OCI-LY7 (cell line): ENCODE measurements at regions not wholly inside any gene's neighbourhood (a gene's known extent, or its start where the extent isn't known, plus 50 kb on each side); places are given as distances from the start of the nearest gene placed in this dataset.
"Not testable (repeated sequence)": the region's sequence is repeated elsewhere in the genome, so short reads cannot be mapped to it uniquely, and the experiment has no call there.

Experiments
- BruUV-seq: library from RNA; stranded (reverse); fragments of 400-500 nt; replicated peaks from 2 replicates; lab custom pipeline; 2021; lab: Mats Ljungman, UMichigan
- CTCF ChIA-PET: fragments of 300-600 bp; sonication (Branson Sonifier 250); formaldehyde crosslinking; loops from one replicate; lab custom pipeline; 2022; ENCODE audit warnings: antibody characterized with exemption; ENCODE audit not compliant: unreplicated experiment; lab: Charles Lee
- POLR2A ChIA-PET: fragments of 300-600 bp; sonication (Branson Sonifier 250); formaldehyde crosslinking; loops from one replicate; lab custom pipeline; 2022; ENCODE audit warnings: antibody characterized with exemption; lab: Charles Lee
- DNase-seq: peaks from one replicate; pipeline ENCODE4 v3.0.0-alpha.2; 2015; ENCODE audit warnings: low spot score
- H2AFZ ChIP-seq: fragments of 200-600 bp; sonication (generic), shearing (Covaris generic); 2 replicates; pipeline ENCODE4 v1.6.1; 2014; ENCODE audit warnings: mild to moderate bottlenecking, antibody characterized with exemption, low read length, moderate library complexity
- H3K27ac ChIP-seq: fragments of 200-600 bp; sonication (generic); 2 replicates; pipeline ENCODE4 v1.5.1; 2014; ENCODE audit warnings: mixed run types, low read depth, mild to moderate bottlenecking, moderate library complexity, low read length, inconsistent platforms; ENCODE audit not compliant: poor library complexity, severe bottlenecking
- H3K36me3 ChIP-seq: fragments of 200-600 bp; sonication (generic); 2 replicates; pipeline ENCODE4 v1.6.1; 2014; ENCODE audit warnings: mild to moderate bottlenecking, antibody characterized with exemption, low read length, moderate library complexity, mixed read lengths; ENCODE audit not compliant: insufficient read depth
- H3K4me1 ChIP-seq: fragments of 200-600 bp; sonication (generic); 2 replicates; pipeline ENCODE4 v1.5.1; 2014; ENCODE audit warnings: mild to moderate bottlenecking, low read length; ENCODE audit not compliant: insufficient read depth, poor library complexity, severe bottlenecking
- H3K4me2 ChIP-seq: fragments of 200-600 bp; sonication (generic); 2 replicates; pipeline ENCODE4 v1.6.1; 2014; ENCODE audit warnings: mild to moderate bottlenecking, low read length
- H3K4me3 ChIP-seq: fragments of 200-600 bp; sonication (generic); 2 replicates; pipeline ENCODE4 v1.5.1; 2014; ENCODE audit warnings: mild to moderate bottlenecking, low read depth, low read length; ENCODE audit not compliant: poor library complexity, severe bottlenecking
- H3K79me2 ChIP-seq: fragments of 200-600 bp; sonication (generic); 2 replicates; pipeline ENCODE4 v1.6.1; 2016; ENCODE audit warnings: low read depth, mild to moderate bottlenecking, low read length, moderate library complexity, mixed read lengths; ENCODE audit not compliant: insufficient read depth
- H3K9me2 ChIP-seq: fragments of 200-600 bp; sonication (generic); 2 replicates; pipeline ENCODE4 v1.6.1; 2016; ENCODE audit warnings: mild to moderate bottlenecking, low read length, mixed read lengths; ENCODE audit not compliant: insufficient read depth
- H3K9me3 ChIP-seq: fragments of 200-600 bp; sonication (generic); 2 replicates; pipeline ENCODE4 v1.6.1; 2014; ENCODE audit warnings: mild to moderate bottlenecking, mixed run types, low read length, mixed read lengths
- H4K20me1 ChIP-seq: fragments of 200-600 bp; sonication (generic); 2 replicates; pipeline ENCODE4 v1.6.1; 2014; ENCODE audit warnings: mild to moderate bottlenecking, antibody characterized with exemption, low read length, moderate library complexity, mixed read lengths; ENCODE audit not compliant: insufficient read depth
- EZH2phosphoT487 ChIP-seq: fragments of 200-600 bp; sonication (generic); IDR thresholded peaks from 2 replicates; pipeline ENCODE4 v1.6.1; 2018; ENCODE audit warnings: low read depth, borderline replicate concordance, mild to moderate bottlenecking, mixed run types, antibody characterized with exemption, low read length, moderate library complexity, mixed read lengths
- intact Hi-C: fragments of 100-400 bp; cut with micrococcal nuclease; formaldehyde crosslinking; loops from one replicate; pipeline ENCODE4 v1.10.0; 2022; ENCODE audit not compliant: unreplicated experiment
- TF ChIP-seq, protein P1 (sequence below): fragments of 200-600 bp; sonication (generic); conservative IDR thresholded peaks from 2 replicates; pipeline ENCODE4 v1.5.1; 2014; ENCODE audit warnings: mild to moderate bottlenecking, antibody characterized with exemption, low read length, moderate library complexity, mixed read lengths

- BruUV-seq, result no TSS peak
- H3K9me3 ChIP-seq, result no peaks in the 10 kb centered on the region
- H4K20me1 ChIP-seq, result 0 out of 2 replicates have a peak, but pooled peaks cover 2% of the 10 kb centered on the region
- ChIA-PET CTCF (no interaction called here), POLR2A (no interaction called here)
- H2AFZ ChIP-seq, result no peak overlapping the region
- DNase-seq, result no peak
- no peaks in the 10 kb centered on the region for H3K4me1 ChIP-seq
- H3K27ac ChIP-seq, result no peak overlapping the region
- H3K36me3 ChIP-seq, result no peaks in the 10 kb centered on the region
- H3K4me2 ChIP-seq, result no peak overlapping the region
- no peaks in the 10 kb centered on the region for H3K9me2 ChIP-seq
- no peak overlapping the region for H3K4me3 ChIP-seq
- intact Hi-C loops, result no loop called here
- H3K79me2 ChIP-seq, result no peaks in the 10 kb centered on the region
- TF ChIP-seq, protein P1, sequence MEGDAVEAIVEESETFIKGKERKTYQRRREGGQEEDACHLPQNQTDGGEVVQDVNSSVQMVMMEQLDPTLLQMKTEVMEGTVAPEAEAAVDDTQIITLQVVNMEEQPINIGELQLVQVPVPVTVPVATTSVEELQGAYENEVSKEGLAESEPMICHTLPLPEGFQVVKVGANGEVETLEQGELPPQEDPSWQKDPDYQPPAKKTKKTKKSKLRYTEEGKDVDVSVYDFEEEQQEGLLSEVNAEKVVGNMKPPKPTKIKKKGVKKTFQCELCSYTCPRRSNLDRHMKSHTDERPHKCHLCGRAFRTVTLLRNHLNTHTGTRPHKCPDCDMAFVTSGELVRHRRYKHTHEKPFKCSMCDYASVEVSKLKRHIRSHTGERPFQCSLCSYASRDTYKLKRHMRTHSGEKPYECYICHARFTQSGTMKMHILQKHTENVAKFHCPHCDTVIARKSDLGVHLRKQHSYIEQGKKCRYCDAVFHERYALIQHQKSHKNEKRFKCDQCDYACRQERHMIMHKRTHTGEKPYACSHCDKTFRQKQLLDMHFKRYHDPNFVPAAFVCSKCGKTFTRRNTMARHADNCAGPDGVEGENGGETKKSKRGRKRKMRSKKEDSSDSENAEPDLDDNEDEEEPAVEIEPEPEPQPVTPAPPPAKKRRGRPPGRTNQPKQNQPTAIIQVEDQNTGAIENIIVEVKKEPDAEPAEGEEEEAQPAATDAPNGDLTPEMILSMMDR, result no peak
- TF ChIP-seq EZH2phosphoT487, result no peak
Measured at GRCh38 chr1:818618-819291, 105.0 kb upstream of the SAMD11 start.

DNA sequence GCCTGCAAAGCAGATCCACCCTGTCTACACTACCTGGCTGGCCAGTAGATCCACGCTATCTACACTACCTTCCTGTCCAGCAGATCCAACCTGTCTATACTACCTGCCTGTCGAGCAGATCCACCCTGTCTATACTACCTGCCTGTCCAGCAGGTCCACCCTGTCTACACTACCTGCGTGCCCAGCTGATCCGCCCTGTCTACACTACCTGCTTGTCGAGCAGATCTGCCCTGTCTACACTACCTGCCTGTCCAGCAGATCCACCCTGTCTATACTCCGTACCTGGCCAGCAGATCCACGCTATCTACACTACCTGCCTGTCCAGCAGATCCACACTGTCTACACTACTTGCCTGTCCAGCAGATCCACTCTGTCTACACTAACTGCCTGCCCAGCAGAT, 102.8 kb upstream of the SAMD11 start:
- ChIA-PET POLR2A (no interaction called here), CTCF (no interaction called here)
- Histone ChIP-seq H3K4me1 (no peaks in the 10 kb centered on the region), H3K36me3 (no peaks in the 10 kb centered on the region), H3K9me2 (no peaks in the 10 kb centered on the region), H3K9me3 (no peaks in the 10 kb centered on the region), H2AFZ (no peak overlapping the region), H4K20me1 (0 out of 2 replicates have a peak, but pooled peaks cover 2% of the 10 kb centered on the region), H3K27ac (no peak overlapping the region), H3K4me2 (no peak overlapping the region), H3K4me3 (no peak overlapping the region), H3K79me2 (peaks cover 3% of the 10 kb centered on the region; the same call in 1 of the 2 replicates)
- DNase-seq, result no peak
- no TSS peak for BruUV-seq
- TF ChIP-seq EZH2phosphoT487, result no peak
- intact Hi-C loops, result no loop called here

DNA sequence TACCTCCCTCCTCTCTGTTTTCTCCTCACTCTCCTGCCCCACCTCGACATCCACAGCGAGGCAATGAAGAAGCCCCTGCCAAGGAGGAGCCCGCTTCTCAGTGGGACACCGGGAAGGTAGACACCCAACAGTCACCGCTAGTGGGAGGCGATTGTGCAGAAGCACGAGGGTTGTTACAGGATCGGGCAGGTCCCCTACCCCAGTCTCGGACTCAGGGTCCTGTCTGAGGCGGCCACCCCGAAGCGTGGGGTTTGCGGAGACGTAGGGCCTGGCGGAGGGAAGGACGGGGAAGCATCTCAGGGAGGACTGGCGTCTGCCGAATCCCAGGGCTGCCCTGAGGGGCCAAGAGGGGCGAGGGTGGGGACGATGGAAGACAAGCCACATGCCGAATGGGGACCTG, 96.9 kb upstream of the SAMD11 start:
- Histone ChIP-seq H3K27ac (peak overlapping the region; percentile 57), H3K4me2 (peak overlapping the region; percentile 92), H2AFZ (peak overlapping the region; percentile 80), H3K4me3 (peak overlapping the region; percentile 84)
- H3K79me2 ChIP-seq, H3K9me2 ChIP-seq, H3K36me3 ChIP-seq, H3K4me1 ChIP-seq, H3K9me3 ChIP-seq, CTCF ChIA-PET, H4K20me1 ChIP-seq, intact Hi-C loops, POLR2A ChIA-PET: not testable (repeated sequence)
- peak; percentile 7 for DNase-seq
- BruUV-seq, result TSS peak; percentile 76

- BruUV-seq, CTCF ChIA-PET: not testable (repeated sequence)
Measured at GRCh38 chr1:827211-828063, 96.3 kb upstream of the SAMD11 start.

DNA sequence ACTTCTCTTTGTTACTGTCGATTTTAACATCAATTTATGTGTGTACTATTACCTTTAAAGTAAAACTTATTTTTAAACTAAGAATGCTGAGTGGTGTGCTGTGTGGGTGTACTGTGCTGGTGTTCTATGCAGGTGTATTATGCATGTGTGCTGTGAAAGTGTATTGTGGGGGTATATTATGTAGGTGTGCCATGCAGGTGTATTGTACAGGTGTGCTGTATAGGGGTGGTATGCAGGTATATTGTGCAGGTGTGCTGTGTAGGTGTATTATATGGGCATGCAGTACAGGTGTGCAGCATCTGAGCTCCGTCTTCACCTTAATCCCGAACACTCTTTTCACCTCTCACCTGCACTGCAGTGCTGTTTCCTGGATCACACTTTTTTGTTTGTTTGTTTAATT, 94.4 kb upstream of the SAMD11 start:
- POLR2A ChIA-PET, H3K9me2 ChIP-seq, H3K27ac ChIP-seq, H3K4me2 ChIP-seq, H3K79me2 ChIP-seq, BruUV-seq, H2AFZ ChIP-seq, H3K9me3 ChIP-seq, H3K4me1 ChIP-seq, H3K36me3 ChIP-seq, CTCF ChIA-PET, H3K4me3 ChIP-seq, DNase-seq, intact Hi-C loops, H4K20me1 ChIP-seq: not testable (repeated sequence)

More at GRCh38 chr1:827211-828063, 96.3 kb upstream of the SAMD11 start:
- H3K9me2 ChIP-seq, intact Hi-C loops, H3K9me3 ChIP-seq, H4K20me1 ChIP-seq, H3K4me1 ChIP-seq, POLR2A ChIA-PET, H3K79me2 ChIP-seq, H3K36me3 ChIP-seq: not testable (repeated sequence)
- peak overlapping the region; percentile 84 for H3K4me3 ChIP-seq
- peak overlapping the region; percentile 92 for H3K4me2 ChIP-seq
- peak overlapping the region; percentile 57 for H3K27ac ChIP-seq
- peak; percentile 90 for DNase-seq
- peak overlapping the region; percentile 80 for H2AFZ ChIP-seq
